ENCODE measurements at regions not wholly inside any gene's neighbourhood (a gene's known extent, or its start where the extent isn't known, plus 50 kb on each side); places are given as distances from the start of the nearest gene placed in this dataset.

- no peak for TF ChIP-seq POLR2A (IDR thresholded peaks at IDR 0.05; ENCODE audit: low read length)
- no peak for TF ChIP-seq GATA1 (IDR thresholded peaks at IDR 0.05; ENCODE audit: low read depth, low read length)
Measured at GRCh38 chr11:134888821-134889220, 476.8 kb upstream of the B3GAT1 start.
